Parathyroid adenoma (tissue), 2 donors: ENCODE measurements at regions not wholly inside any gene's neighbourhood (a gene's known extent, or its start where the extent isn't known, plus 50 kb on each side); places are given as distances from the start of the nearest gene placed in this dataset.

Experiments
- H2AFZ ChIP-seq: fragments of 300-600 bp; sonication (generic); one replicate; pipeline ENCODE4 v1.7.0; 2017; ENCODE audit warnings: antibody characterized with exemption, mild to moderate bottlenecking
- H3K27ac ChIP-seq: fragments of 300-600 bp; sonication (generic); one replicate; pipeline ENCODE4 v1.7.0; 2017
- H3K27me3 ChIP-seq: fragments of 300-600 bp; sonication (generic); one replicate; pipeline ENCODE4 v1.7.0; 2017; ENCODE audit warnings: low read length; ENCODE audit not compliant: control insufficient read depth, insufficient read depth
- H3K36me3 ChIP-seq: fragments of 300-600 bp; sonication (generic); one replicate; pipeline ENCODE4 v1.7.0; 2017; ENCODE audit warnings: low read length; ENCODE audit not compliant: control insufficient read depth, insufficient read depth
- H3K4me1 ChIP-seq: fragments of 300-600 bp; sonication (generic); one replicate; pipeline ENCODE4 v1.7.0; 2017; ENCODE audit warnings: control low read depth
- H3K4me2 ChIP-seq: fragments of 300-600 bp; sonication (generic); one replicate; pipeline ENCODE4 v1.7.0; 2017; ENCODE audit warnings: low read length
- H3K4me3 ChIP-seq: fragments of 300-600 bp; sonication (generic); one replicate; pipeline ENCODE4 v1.7.0; 2017; ENCODE audit warnings: low read depth, low read length
- H3K79me2 ChIP-seq: fragments of 300-600 bp; sonication (generic); one replicate; pipeline ENCODE4 v1.7.0; 2017; ENCODE audit warnings: control low read depth
- H3K9ac ChIP-seq: fragments of 300-600 bp; sonication (generic); one replicate; pipeline ENCODE4 v1.7.0; 2017; ENCODE audit warnings: mild to moderate bottlenecking
- H3K9me3 ChIP-seq: fragments of 300-600 bp; sonication (generic); one replicate; pipeline ENCODE4 v1.7.0; 2017; ENCODE audit warnings: low read length; ENCODE audit not compliant: control insufficient read depth
- CTCF ChIP-seq: fragments of 300-600 bp; sonication (generic); IDR thresholded peaks from one replicate; pipeline ENCODE4 v1.7.0; 2017; ENCODE audit warnings: antibody characterized with exemption, mild to moderate bottlenecking
- donor health status: primary hyperparathyroidism.

DNA sequence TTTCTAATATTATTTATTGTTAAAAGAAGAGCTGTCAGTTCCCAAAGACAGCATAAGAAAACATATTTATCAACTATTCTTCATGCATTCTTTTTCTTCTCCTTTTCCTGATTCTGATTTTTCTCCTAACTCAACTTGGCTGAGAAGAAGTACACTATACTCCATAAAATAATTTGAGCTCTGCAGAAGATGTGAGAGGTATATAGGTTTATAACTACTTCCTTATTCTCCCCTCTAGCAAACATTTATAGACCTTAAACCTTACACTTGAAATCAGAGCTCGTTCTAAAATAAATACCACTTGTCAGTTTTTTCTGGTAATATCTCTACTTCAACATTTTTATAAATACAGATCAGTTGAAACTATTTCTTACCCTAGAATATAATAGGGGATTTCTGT, 724.8 kb upstream of the GRAMD2B start:
- H3K36me3 ChIP-seq: no peaks in the 10 kb centered on the region

GRCh38 chr5:125699860-125700259, 723.3 kb upstream of the GRAMD2B start:
- H3K9ac ChIP-seq: no peak overlapping the region
- H3K36me3 ChIP-seq: no peaks in the 10 kb centered on the region
- no peak overlapping the region for H3K27ac ChIP-seq
- no peak overlapping the region for H3K4me2 ChIP-seq
- no peak overlapping the region for H2AFZ ChIP-seq
- H3K4me3 ChIP-seq: no peak overlapping the region
- no peaks in the 10 kb centered on the region for H3K4me1 ChIP-seq
- H3K9me3 ChIP-seq: no peaks in the 10 kb centered on the region
- H3K27me3 ChIP-seq: no peaks in the 10 kb centered on the region
- H3K79me2 ChIP-seq: no peaks in the 10 kb centered on the region
- no peak for TF ChIP-seq CTCF

More for the DNA sequence above, 724.8 kb upstream of the GRAMD2B start:
- H3K9me3 ChIP-seq: no peaks in the 10 kb centered on the region
- no peaks in the 10 kb centered on the region for H3K79me2 ChIP-seq
- no peaks in the 10 kb centered on the region for H3K27me3 ChIP-seq
- H3K9ac ChIP-seq: no peak overlapping the region
- H3K4me2 ChIP-seq: no peak overlapping the region
- no peaks in the 10 kb centered on the region for H3K4me1 ChIP-seq
- no peak overlapping the region for H2AFZ ChIP-seq
- no peak for TF ChIP-seq CTCF
- no peak overlapping the region for H3K4me3 ChIP-seq
- no peak overlapping the region for H3K27ac ChIP-seq

DNA sequence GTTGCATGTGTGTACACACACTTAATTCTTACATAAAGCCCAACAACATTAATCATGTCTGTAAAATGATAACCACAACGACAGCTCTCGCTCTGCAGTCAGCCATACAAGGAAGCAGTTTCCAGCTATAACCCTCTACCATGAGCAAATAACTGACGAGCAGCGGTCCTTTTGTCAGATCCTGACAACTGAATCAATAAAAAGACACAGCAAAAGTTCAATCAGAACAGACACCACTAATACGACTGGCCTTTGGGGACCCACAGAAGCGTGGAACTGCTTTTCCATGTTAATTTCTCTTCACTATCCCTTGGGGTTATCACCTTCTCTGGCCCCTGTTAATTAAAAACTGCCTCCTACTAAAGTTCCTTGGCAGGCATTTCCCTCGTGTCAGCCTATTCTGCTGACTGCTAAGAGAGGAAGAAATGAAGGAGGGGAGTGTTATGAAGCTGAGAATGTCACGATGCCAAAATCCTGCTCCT, 722.8 kb upstream of the GRAMD2B start:
- H2AFZ ChIP-seq: no peak overlapping the region
- H3K4me1 ChIP-seq: no peaks in the 10 kb centered on the region
- H3K4me3 ChIP-seq: no peak overlapping the region
- no peak overlapping the region for H3K27ac ChIP-seq
- no peak for TF ChIP-seq CTCF
- no peaks in the 10 kb centered on the region for H3K79me2 ChIP-seq
- no peaks in the 10 kb centered on the region for H3K36me3 ChIP-seq
- H3K9me3 ChIP-seq: no peaks in the 10 kb centered on the region
- H3K27me3 ChIP-seq: no peaks in the 10 kb centered on the region
- no peak overlapping the region for H3K9ac ChIP-seq
- no peak overlapping the region for H3K4me2 ChIP-seq

GRCh38 chr5:125703616-125704015, 719.6 kb upstream of the GRAMD2B start:
- H3K4me2 ChIP-seq: no peak overlapping the region
- H3K36me3 ChIP-seq: no peaks in the 10 kb centered on the region
- no peaks in the 10 kb centered on the region for H3K27me3 ChIP-seq

More at GRCh38 chr5:125703616-125704015, 719.6 kb upstream of the GRAMD2B start:
- Histone ChIP-seq H3K4me1 (no peaks in the 10 kb centered on the region), H3K27ac (no peak overlapping the region), H3K9me3 (no peaks in the 10 kb centered on the region), H3K9ac (no peak overlapping the region), H2AFZ (no peak overlapping the region), H3K79me2 (no peaks in the 10 kb centered on the region), H3K4me3 (no peak overlapping the region)
- TF ChIP-seq CTCF: no peak
